ENCODE measurements at regions not wholly inside any gene's neighbourhood (a gene's known extent, or its start where the extent isn't known, plus 50 kb on each side); places are given as distances from the start of the nearest gene placed in this dataset.

DNA sequence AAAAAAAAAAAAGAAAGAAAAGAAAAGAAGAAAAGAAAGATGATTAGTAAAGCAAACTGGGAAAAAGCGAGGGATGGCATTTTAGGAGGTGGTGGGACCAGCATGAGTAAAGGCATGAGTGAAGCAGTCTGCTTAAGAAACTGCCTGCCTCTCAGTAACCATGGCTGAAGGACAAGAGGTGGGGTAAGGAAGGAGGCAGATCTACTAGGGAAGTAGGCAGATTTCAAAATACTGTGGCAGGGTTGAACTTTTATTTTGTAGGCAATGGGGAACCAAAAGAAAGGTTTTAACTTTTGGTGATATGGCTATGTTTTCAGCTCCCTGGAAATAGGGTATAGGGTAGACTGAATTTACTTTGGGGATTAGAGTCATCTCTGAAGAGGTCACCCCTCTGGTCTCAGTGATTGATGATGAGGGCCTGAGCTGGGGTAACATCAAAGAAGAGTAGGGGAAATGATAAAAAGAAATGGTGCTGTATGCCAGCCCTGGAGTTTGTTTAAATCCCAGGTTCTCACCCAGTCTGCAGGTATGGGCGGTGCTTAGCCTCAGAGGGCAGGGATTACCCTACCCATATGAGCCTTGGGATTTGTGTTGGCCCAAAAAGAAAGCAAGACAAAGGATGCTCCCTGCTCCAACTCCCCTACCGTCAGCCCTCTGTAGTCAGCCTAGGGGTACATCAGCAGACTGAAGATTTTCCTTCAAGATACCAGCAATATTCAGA is 316.2 kb downstream of the CWC27 start:
- no peaks in the 10 kb centered on the region for H3K27me3 ChIP-seq (ENCODE audit: insufficient read depth, low read length, poor library complexity, severe bottlenecking)
- no peak overlapping the region for H3K4me2 ChIP-seq (ENCODE audit: low read depth, low read length, poor library complexity, severe bottlenecking)
- TF ChIP-seq EZH2phosphoT487 (IDR thresholded peaks at IDR 0.05; ENCODE audit: borderline replicate concordance), result no peak
- TF ChIP-seq, protein P1, sequence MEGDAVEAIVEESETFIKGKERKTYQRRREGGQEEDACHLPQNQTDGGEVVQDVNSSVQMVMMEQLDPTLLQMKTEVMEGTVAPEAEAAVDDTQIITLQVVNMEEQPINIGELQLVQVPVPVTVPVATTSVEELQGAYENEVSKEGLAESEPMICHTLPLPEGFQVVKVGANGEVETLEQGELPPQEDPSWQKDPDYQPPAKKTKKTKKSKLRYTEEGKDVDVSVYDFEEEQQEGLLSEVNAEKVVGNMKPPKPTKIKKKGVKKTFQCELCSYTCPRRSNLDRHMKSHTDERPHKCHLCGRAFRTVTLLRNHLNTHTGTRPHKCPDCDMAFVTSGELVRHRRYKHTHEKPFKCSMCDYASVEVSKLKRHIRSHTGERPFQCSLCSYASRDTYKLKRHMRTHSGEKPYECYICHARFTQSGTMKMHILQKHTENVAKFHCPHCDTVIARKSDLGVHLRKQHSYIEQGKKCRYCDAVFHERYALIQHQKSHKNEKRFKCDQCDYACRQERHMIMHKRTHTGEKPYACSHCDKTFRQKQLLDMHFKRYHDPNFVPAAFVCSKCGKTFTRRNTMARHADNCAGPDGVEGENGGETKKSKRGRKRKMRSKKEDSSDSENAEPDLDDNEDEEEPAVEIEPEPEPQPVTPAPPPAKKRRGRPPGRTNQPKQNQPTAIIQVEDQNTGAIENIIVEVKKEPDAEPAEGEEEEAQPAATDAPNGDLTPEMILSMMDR (conservative IDR thresholded peaks at IDR 0.05; ENCODE audit: low read length), result no peak
- no peaks in the 10 kb centered on the region for H3K36me3 ChIP-seq (ENCODE audit: insufficient read depth, low read length)
- no peaks in the 10 kb centered on the region for H4K20me1 ChIP-seq (ENCODE audit: insufficient read depth, low read length, poor library complexity, severe bottlenecking)
- H3K79me2 ChIP-seq (ENCODE audit: insufficient read depth, low read length), result no peaks in the 10 kb centered on the region
- no peaks in the 10 kb centered on the region for H3K9me3 ChIP-seq (ENCODE audit: insufficient read depth, low read depth, low read length)
- H3K9ac ChIP-seq (ENCODE audit: low read depth, low read length, poor library complexity, severe bottlenecking), result no peak overlapping the region
- no peaks in the 10 kb centered on the region for H3F3A ChIP-seq (ENCODE audit: low read depth)
- H3K4me3 ChIP-seq (ENCODE audit: low read length, poor library complexity, severe bottlenecking), result no peak overlapping the region
- H3K4me1 ChIP-seq (ENCODE audit: insufficient read depth, low read length, poor library complexity, severe bottlenecking), result peaks cover 1% of the 10 kb centered on the region
- no peaks in the 10 kb centered on the region for H3K9me2 ChIP-seq (replicated peaks; ENCODE audit: low read depth, low read length)
- H2AFZ ChIP-seq (ENCODE audit: low read length), result no peak overlapping the region

DNA sequence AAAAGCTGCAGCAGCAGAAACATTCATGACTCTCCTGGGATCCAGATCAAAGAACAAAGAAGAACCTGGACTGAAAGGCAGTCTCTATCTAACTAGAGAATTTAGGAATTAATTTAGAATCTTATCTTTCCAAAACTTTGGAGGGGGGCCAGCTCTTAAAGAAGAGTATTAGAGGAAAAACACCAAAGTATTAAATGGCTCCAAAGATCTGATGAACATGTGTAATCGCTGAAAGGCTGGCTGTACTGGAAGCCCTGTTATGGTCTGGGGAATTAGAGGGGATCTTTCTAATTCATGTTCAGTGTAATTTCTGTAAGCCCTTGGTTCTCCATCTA is 316.8 kb downstream of the CWC27 start:
- TF ChIP-seq, protein P1 (conservative IDR thresholded peaks at IDR 0.05; ENCODE audit: low read length), result no peak
- TF ChIP-seq EZH2phosphoT487 (IDR thresholded peaks at IDR 0.05; ENCODE audit: borderline replicate concordance), result no peak
- Histone ChIP-seq H3K79me2 (ENCODE audit: insufficient read depth, low read length) (no peaks in the 10 kb centered on the region), H3K4me2 (ENCODE audit: low read depth, low read length, poor library complexity, severe bottlenecking) (no peak overlapping the region), H4K20me1 (ENCODE audit: insufficient read depth, low read length, poor library complexity, severe bottlenecking) (no peaks in the 10 kb centered on the region), H3K4me1 (ENCODE audit: insufficient read depth, low read length, poor library complexity, severe bottlenecking) (no peaks in the 10 kb centered on the region), H3F3A (ENCODE audit: low read depth) (no peaks in the 10 kb centered on the region), H3K4me3 (ENCODE audit: low read length, poor library complexity, severe bottlenecking) (no peak overlapping the region), H3K9me3 (ENCODE audit: insufficient read depth, low read depth, low read length) (no peaks in the 10 kb centered on the region), H2AFZ (ENCODE audit: low read length) (no peak overlapping the region), H3K36me3 (ENCODE audit: insufficient read depth, low read length) (no peaks in the 10 kb centered on the region), H3K9me2 (replicated peaks; ENCODE audit: low read depth, low read length) (no peaks in the 10 kb centered on the region), H3K27me3 (ENCODE audit: insufficient read depth, low read length, poor library complexity, severe bottlenecking) (no peaks in the 10 kb centered on the region), H3K9ac (ENCODE audit: low read depth, low read length, poor library complexity, severe bottlenecking) (no peak overlapping the region)

DNA sequence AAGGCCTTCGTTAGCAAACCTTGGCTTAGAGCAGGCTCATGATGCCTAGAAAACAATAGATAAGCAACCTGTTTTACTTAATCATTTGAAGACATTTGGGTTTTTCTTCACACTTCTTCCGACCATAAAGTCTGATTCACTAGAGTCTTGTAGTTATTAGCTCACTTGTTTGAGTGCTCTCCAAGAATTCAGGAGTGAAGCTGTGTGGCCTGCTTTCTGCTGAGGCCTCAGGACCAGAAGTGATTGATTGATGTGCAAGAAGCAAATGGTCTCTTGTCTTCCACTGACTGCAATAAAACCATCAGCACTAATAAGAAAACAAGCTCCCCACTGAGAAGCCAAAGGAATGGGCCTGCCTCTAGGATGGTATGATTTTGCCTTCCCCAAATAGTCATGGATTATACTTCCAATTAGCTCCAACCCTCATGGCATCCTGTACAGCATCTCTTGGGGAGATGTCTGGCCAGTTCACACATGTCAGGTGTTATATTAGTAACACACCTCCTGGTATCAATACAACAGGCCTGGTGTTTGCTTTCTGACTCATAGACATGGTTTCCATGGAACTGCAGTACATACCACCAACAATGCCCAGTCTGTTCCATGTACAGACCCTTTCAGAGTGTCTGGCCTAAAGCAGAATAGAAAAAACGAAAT is 317.6 kb downstream of the CWC27 start:
- Histone ChIP-seq H4K20me1 (ENCODE audit: insufficient read depth, low read length, poor library complexity, severe bottlenecking) (no peaks in the 10 kb centered on the region), H3K9ac (ENCODE audit: low read depth, low read length, poor library complexity, severe bottlenecking) (no peak overlapping the region), H3K79me2 (ENCODE audit: insufficient read depth, low read length) (no peaks in the 10 kb centered on the region), H3K9me3 (ENCODE audit: insufficient read depth, low read depth, low read length) (no peaks in the 10 kb centered on the region; the same call in 1 of the 2 replicates), H3K4me3 (ENCODE audit: low read length, poor library complexity, severe bottlenecking) (no peak overlapping the region), H2AFZ (ENCODE audit: low read length) (no peak overlapping the region), H3F3A (ENCODE audit: low read depth) (no peaks in the 10 kb centered on the region), H3K4me1 (ENCODE audit: insufficient read depth, low read length, poor library complexity, severe bottlenecking) (no peaks in the 10 kb centered on the region), H3K9me2 (replicated peaks; ENCODE audit: low read depth, low read length) (no peaks in the 10 kb centered on the region), H3K4me2 (ENCODE audit: low read depth, low read length, poor library complexity, severe bottlenecking) (no peak overlapping the region), H3K27me3 (ENCODE audit: insufficient read depth, low read length, poor library complexity, severe bottlenecking) (no peaks in the 10 kb centered on the region), H3K36me3 (ENCODE audit: insufficient read depth, low read length) (no peaks in the 10 kb centered on the region)
- TF ChIP-seq, protein P1 (conservative IDR thresholded peaks at IDR 0.05; ENCODE audit: low read length), result no peak
- TF ChIP-seq EZH2phosphoT487 (IDR thresholded peaks at IDR 0.05; ENCODE audit: borderline replicate concordance), result no peak
